Endothelial cell of hepatic sinusoid (primary cell): ENCODE measurements at regions not wholly inside any gene's neighbourhood (a gene's known extent, or its start where the extent isn't known, plus 50 kb on each side); places are given as distances from the start of the nearest gene placed in this dataset.

Experiments used
- in situ Hi-C: cut with HindIII; loops from 2 replicates; pipeline ENCODE4 v1.10.0; 2017; ENCODE audit warnings: low sequenced_read_pairs

GRCh38 chr10:128963211-128964099 lies 503.6 kb upstream of the MGMT start:
- in situ Hi-C loops, result no loop called here

- in situ Hi-C loops, result no loop called here
Observed at GRCh38 chr10:128964100-128964403, 503.0 kb upstream of the MGMT start.

GRCh38 chr10:128967980-128968756 lies 498.9 kb upstream of the MGMT start:
- in situ Hi-C loops, result no loop called here

DNA sequence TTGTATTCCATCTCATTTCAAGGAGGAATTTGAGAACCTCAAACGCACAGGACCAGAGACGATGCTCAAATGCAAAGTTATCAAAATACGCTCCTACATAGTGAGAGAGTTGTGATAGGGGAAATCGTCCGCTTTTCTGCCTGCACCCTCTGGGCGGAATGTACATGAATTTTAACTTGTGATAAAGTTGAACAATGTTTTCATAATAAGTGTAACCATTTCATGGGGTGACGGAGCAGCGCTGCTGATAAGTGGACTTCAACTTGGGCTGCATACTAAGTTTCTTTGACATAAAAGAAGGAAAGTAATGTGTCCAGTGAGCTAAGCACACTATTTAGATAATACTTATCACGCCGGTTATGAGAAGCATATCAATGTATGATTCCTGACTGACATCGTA lies 497.5 kb upstream of the MGMT start:
- in situ Hi-C loops, result no loop called here

- in situ Hi-C loops, result no loop called here
Observed at GRCh38 chr10:128971374-128972035, 495.5 kb upstream of the MGMT start.

DNA sequence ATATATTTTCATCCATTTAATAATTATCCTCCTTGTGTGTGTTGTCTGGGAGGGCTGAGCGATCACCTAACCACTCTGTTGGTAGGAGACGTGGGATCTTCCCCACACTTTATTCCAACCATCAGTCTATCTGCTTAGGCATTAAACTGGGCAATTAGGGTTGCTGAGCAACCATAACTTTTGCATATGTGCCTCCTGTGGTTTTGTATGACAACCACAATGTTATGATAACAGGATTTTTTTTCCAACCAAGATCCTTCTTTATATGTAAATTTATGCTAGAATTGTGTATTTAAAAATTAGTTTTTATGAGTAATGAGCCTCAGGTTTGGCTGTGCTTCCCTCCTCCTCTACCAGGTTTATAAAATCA lies 495.0 kb upstream of the MGMT start:
- in situ Hi-C loops, result no loop called here

GRCh38 chr10:128973221-128973620 lies 493.8 kb upstream of the MGMT start:
- in situ Hi-C loops, result no loop called here

DNA sequence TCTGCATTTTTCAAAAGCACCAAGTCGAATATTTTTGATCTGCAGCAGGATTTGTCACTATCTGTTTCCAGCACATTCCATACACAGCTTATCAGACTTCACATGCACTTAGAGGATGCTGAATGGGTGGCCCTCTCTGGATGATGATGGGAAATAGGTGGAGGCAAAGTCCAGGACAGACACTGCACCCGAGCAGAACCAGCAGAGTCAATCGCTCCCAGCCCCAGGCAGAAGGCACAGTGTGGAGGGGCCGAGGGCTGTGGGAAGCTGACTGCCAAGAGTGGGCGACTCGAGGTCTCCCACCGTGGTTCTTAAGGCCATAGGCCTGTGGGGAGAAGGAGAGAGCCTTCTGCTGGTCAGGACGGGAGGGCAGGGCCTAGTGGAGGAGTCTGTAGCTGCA lies 490.2 kb upstream of the MGMT start:
- in situ Hi-C loops, result no loop called here

DNA sequence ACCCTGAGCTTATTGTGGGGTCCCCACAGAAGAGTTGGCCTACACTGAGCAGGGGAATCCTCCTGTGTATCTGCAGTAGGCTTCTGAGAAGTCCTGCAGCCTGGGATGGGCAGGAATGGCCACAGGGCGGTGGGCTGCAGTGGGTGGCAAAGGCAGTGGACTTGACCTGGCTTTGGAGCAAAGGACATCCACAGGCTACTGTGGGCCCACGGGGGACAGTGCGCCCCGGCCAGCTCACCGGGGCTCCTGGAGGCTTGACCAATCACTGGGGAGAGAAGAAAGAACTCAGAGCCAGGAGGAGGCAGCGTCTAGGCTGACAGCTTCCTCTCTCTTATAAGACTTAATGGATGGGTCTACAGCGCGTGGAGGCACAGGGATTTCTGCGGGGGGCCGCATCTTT lies 488.8 kb upstream of the MGMT start:
- in situ Hi-C loops, result no loop called here

DNA sequence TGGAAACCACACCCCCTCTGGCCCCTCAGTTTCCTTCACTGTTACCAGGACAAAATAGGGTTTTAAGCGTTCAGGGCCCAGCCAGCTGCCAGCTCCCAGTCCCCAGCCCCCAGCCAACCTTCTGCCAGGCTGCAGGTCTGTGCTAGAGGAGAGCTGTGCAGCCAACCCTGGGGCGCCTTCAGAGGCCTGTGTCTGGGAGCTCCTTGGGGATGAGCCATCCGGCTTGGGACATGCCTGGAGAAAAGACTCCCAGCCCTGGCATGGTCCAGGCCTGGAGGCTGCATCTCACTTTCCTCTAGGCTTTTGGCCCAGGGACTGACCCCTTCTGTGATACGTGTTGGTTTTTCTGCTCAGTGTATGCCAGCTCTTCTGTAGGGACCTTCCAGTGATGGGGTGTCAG lies 487.6 kb upstream of the MGMT start:
- in situ Hi-C loops, result no loop called here

DNA sequence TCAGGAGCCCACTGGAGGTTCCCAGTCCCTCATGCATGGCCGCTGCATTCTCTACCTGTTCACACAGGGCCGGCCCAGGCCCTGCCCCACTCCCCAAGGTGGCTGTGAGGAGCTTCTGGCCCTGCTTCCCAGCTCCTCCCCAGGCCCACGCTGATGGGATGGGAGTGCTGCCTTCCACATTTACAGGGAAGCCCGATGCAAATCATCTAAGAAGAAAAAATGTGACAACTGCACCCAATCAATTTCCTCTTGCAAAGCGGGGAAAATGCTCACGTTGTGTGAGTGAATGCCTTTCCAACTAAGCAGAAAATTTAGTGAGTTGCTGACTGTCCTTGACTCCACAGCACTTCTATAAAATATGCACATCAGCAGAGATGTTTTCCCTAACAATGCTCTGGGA lies 485.8 kb upstream of the MGMT start:
- in situ Hi-C loops, result loop anchor here (5.0 kb wide), 1 partner anchor 49 kb away; no protein-coding TSS in a partner anchor

DNA sequence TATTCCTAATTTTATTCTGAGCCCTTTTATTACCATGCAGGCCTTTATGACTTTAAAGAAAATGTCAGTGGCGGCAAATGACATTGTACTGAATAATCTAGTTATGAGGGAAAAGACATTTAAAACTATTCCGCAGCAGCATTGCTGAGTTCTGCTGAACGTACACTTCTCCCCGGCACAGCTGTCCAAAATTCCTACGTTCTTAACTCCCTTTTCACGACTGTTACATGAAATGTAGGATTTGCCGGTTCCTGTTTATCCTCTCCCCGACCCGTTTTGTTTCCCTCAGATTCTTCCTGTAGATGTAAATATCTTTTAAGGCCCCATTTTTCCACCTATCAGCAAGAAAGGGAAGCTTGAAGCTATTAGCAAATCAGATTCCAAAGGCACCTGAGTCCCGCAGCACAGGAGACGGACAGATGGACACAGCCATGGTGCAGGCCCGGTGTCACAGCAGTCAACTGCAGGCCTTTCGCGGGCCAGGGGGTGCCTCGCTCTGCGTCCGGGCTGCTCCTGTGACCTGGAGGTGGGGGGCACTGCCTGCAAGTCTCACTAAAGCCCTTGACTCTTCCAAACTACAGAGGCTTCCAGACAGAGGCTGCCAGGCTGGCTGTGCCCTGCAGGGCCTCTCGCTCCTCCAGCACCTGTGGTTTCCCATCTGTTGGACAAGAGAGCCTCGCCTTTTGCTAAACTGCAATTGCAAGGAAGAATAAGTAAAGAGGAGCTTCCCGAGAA lies 485.0 kb upstream of the MGMT start:
- in situ Hi-C loops, result loop anchor here (5.0 kb wide), 1 partner anchor 50 kb away; no protein-coding TSS in a partner anchor

DNA sequence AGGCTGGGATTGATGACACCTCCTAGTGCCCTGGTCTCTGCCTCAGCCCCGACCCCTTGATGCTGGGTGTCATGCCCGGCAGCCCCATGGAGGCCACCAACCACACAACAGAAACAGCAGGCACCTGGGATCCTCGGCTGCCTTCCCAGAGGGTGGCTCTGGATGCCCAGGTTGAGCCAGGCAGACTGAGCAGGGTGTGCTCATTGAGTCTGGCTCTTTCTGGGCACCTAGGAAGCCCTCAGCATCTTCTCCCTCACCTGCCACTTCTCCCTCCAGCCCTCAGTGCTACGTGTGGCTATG lies 484.5 kb upstream of the MGMT start:
- in situ Hi-C loops, result loop anchor here (5.0 kb wide), 1 partner anchor 50 kb away; no protein-coding TSS in a partner anchor

DNA sequence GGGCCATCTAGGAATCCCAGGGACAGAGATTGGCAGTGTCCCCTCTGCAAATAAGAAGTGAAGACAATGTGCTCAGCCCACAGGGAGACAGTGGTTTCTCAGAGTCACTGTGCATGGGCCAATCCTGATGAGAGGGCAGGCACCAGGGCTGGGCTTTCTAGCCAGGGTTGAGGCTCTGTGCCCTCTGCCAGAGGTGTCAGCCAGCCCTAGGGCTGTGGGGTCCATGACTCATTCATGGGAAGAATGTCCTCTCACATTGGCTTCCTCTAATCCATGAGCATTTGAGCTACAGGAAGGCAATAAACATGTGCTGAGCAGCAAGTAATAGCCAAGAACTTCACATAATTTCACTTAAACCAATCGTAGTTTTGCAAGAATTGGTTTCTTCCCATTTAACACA lies 482.0 kb upstream of the MGMT start:
- in situ Hi-C loops, result no loop called here

GRCh38 chr10:128990986-128991385 lies 476.1 kb upstream of the MGMT start:
- in situ Hi-C loops, result no loop called here

DNA sequence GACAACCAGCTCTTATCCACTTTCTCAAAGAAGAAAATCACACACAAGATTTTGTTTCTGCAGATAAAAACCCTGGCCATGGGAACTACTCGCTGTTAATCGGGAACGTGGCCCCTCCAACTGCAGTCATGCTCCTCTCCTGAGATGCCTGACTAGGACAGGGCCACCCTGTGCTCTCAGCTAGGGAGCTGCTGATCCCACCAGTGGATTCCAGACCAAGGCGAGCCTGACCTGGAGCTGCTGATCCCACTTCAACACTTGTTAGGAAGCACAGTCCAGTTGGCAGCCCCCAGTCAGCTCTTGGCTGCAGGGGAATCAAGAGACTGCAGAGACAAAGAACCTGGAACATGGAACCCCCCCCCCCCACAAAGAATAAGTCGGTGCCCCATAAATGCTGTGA lies 474.3 kb upstream of the MGMT start:
- in situ Hi-C loops, result no loop called here

DNA sequence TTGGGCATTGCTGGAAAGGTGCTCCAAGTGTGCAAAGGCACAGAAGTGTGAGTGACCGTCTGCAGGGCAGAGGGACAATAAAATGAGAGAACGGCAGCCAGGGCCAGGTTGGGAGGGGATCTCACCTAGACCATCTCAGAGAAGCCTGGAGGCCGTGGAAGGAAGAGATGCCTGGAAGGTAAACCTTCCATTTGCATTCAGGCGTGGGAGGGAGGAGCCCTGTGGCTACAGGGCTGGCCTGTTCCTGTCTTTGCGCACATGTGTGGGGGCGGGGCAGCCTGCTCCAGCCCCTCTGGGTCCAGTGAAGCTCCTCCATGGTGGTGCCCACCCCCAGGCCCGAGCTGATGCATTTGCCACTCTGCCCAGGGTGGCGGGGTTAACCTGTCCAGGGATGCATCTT lies 473.6 kb upstream of the MGMT start:
- in situ Hi-C loops, result no loop called here

- in situ Hi-C loops, result no loop called here
Observed at GRCh38 chr10:128993911-128994538, 473.0 kb upstream of the MGMT start.

GRCh38 chr10:128994598-128995143 lies 472.4 kb upstream of the MGMT start:
- in situ Hi-C loops, result no loop called here

- in situ Hi-C loops, result no loop called here
Observed at GRCh38 chr10:128995676-128996075, 471.4 kb upstream of the MGMT start.
